D341Med (cell line): ENCODE measurements at regions not wholly inside any gene's neighbourhood (a gene's known extent, or its start where the extent isn't known, plus 50 kb on each side); places are given as distances from the start of the nearest gene placed in this dataset.
"Not testable (repeated sequence)": the region's sequence is repeated elsewhere in the genome, so short reads cannot be mapped to it uniquely, and the experiment has no call there.

ENCODE experiments used
- DNase-seq: peaks from one replicate; pipeline ENCODE4 v3.0.0; 2012; ENCODE audit warnings: low spot score

DNA sequence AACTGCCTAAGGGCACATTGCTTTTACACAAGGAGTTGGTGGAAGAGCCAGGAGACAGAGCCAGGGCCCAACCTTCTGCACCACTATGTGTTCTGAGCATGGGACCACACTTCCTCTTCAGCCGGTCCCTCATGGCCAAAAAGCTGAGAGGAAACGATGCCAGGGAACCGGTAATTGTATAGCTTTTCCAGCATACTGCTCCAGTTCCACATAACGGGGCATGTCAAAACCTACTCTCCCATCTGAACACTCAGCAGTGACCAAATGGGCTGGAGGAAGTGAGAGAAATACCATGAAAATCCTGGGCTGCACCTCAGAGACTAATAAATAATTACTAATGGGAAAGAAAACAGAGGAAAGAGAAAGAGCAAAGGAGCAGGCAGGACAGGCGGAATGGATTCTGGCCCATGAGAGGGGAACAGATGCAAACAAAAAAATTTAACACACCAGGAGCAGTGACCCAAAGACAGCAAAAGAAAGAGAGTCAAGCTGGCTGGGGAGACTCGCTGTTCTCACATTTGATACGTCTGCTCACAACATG, 52.0 kb upstream of the BMP2 start:
- no peak for DNase-seq

DNA sequence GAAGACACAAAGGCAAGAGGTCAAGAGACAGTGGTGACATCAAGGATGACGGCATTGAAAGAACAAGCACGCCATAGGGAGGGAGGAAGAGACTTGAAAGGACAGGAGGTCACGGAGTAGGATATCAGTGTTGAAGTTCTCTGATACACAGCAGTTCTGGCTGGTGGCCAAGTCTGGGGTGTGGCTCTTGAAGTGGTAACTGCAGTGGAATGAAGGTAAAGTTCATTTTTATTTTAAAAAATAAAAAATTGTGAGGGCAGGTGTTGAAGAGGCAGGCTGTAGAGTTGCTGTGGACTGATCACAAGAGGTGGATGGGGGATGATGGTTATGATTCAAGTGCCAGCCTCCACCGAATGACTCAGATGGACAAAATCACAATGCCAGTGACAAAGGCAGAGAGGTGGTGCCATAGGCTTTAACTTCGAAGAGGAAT, 53.2 kb upstream of the BMP2 start:
- DNase-seq, result no peak

GRCh38 chr20:6711951-6712649, 55.4 kb upstream of the BMP2 start:
- no peak for DNase-seq

DNA sequence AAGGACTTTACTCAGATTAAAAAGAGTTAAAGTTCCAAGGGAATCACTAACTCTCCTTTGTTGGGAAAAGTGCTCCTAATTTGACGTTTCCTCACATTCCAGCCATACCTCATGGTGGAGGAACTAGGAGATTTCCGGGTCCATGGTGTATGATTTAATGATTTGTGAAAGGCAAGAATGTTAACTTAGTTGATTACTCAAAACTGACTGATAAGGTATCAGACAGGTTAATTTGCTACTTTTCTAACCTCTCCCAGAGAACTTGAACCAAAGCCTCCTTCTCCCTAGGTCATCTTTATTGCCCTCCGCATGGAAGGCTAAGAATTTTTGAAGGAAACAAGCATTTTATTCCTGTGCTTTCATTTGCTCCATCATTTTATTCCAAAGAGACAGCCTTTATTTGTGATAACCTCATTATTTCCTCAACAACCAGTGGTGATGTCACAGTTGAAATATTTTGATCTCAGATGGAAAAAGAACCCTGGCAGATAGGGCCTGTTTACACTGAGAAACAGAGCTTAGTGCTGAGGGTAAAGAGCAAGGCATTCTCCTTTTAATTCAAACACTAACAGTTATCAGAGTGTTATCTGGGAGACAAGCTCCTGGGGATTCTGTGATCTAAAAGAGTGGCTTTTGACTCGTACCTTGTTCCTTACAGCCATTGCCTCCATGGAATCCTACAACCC, 57.4 kb upstream of the BMP2 start:
- DNase-seq, result no peak

DNA sequence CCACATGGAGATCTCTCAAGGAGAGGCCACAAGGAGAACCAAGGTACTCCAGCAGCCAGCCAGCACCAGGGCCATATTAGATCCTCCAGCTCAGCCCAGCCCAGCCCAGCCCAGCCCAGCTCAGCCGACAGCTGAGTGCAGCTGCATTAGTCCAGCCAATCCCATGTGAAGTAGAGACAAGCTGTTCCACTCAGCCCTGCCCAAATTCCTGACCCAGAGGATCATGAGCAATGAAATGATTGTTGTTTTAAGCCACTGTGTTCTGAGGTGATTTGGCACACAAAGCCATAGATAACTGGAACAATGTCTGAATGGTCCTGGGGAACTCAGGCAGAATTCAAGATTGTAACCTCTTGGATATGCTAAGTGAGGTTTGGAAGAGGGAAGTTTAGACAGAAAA, 59.5 kb upstream of the BMP2 start:
- DNase-seq, result no peak

GRCh38 chr20:6707321-6707831, 60.1 kb upstream of the BMP2 start:
- DNase-seq, result no peak

DNA sequence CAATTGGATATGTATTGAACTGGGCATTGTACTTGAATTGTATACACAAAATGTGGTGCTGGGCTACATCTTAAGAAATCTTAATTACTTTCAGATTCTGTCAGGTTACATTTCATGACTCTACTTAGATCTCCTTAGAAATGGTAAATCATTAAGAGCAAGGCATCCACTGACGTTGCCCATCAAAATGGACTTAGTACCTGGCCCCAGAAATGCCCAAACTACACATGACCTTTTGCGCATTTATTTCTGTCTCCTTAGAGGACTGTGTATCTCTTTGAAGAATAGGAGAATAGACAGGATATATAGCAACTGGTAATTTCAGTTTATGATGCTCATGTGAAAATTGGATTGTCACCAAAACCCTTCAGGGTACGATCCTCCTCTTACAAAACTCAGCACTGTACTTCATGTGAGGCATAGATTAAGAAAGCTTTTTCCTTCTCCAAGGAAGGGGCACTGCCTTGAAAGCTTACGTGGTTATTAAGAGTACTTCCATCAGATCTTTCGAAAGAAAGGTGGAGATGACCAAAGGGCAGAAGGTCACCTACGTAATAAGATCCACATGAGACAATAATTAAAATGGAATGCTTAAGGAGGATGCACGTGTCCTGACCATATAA, 61.4 kb upstream of the BMP2 start:
- no peak for DNase-seq

DNA sequence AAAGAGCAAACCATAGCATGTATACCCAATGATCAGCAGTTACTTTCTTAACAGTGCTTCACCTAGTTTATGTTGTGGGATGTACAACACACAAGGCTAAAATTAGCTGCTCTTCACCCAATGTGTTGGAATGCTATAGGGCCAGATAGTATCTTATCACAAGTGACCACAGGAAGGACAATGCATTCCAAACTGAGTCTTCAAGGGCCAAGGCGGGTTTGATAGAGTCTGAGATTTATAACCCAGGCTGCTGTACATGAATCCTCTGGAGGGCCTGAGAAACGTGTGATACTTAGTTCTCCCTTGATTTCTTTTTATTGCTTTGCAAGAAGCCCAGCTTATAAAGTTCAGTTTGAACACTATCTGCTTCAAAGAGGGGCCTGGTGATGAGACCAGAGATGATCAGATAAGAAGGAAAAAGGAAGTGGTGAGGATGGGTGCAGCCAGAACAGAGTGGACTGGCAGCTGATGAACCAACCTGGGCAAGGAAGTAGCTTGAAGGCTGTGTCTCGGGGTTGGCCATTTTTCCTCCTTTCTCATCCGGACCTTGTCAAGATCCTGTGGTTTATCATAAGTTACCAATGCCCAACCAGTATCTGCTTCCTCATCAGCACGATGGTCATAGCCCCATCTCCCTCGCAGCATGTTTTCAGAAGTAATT, 62.2 kb upstream of the BMP2 start:
- no peak for DNase-seq

GRCh38 chr20:6704132-6704861, 63.2 kb upstream of the BMP2 start:
- DNase-seq, result no peak

DNA sequence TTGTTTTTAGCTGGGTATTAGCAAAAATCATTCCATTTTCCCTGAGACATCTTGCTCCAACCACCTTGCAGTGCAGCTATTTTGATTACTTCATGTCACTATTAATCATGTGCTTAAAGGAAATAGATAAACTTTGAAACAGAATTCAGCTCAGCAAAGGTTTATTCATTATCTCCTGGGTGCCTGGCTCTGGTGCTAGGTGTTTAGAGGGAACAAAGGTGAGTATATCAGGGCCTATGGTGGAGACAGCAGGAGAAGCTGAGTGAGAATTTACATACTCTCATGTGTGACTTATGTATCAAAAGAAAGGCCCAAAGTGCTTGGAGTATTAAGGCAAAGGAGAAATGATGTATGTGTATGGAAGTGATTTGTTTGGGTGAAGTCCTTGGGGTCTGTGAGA, 63.8 kb upstream of the BMP2 start:
- DNase-seq, result no peak

DNA sequence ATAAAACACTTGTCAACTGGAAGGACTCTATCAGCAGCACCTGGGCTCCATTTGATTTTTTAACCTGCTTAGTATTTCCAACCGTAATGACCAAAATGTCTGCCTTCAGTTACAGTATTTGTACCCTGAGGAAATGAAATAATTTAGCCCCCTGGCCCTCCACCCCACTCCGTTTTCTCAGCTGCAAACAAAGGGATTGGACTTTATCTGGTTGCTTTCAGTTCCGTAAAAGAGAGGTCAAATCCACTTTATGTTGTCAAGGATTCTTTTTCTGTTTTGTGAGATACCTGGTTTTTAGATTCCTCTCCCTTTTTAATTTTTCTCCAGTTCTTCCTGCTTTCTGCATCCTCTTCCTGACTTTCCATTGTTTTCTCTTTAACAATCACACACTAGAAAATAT, 64.4 kb upstream of the BMP2 start:
- no peak for DNase-seq

DNA sequence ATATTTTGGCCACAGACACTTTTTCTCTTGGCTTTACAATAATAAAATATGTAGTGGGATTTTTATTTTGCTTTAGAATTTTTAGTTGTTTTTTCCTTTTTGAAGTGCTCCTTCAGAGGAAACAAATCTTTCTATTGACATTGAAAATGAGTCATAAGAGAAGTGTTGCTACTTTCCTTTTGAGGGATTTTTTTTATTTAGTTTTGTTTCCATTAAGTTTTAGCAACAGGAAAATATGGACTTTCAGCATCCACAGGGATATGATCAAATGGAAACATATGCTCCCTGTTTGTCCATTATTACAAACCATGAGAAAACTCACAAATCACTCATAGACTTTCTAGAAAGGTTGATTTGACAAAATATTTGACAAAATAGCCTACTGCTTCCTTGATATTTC, 65.3 kb upstream of the BMP2 start:
- DNase-seq, result no peak

DNA sequence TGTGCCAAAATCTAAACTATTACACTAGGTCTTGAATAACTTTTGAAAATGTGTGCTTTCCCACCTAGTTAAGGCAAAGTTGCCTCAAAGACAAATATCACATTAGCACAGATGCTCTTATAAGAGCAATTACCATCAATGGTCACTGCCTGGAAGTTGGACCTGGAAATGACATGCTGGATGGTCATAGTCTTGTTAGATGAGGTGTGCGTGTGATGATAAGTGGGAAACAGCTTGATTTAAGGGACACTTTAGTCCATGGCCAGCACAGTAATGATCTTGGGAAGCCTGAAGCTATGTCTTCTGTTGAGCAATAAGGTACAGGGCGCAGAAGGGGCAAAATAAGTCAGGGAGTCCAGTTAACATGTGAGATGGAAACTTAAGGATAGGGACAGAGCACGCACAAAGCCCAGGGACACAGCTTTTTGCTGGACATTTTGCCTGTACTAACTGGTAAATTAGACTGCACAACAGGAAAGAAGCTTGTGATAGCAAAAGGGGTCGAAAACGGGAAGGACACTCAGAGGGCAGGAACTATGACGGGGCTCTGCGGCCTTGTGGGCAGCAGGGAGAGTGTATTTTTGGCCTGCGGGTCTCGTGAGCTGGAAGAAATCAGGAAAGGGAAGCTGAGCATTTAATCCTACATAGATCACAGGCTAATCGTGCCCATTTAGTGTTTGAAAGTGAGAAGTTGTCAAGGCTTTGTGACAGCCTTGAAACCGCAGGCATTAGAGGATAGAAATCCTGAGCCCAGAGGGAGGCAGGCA, 66.7 kb upstream of the BMP2 start:
- no peak for DNase-seq

GRCh38 chr20:6699921-6700562, 67.4 kb upstream of the BMP2 start:
- no peak for DNase-seq

- DNase-seq, result no peak
Measured at GRCh38 chr20:6698723-6699122, 68.8 kb upstream of the BMP2 start.

GRCh38 chr20:6698056-6698455, 69.4 kb upstream of the BMP2 start:
- DNase-seq, result no peak

DNA sequence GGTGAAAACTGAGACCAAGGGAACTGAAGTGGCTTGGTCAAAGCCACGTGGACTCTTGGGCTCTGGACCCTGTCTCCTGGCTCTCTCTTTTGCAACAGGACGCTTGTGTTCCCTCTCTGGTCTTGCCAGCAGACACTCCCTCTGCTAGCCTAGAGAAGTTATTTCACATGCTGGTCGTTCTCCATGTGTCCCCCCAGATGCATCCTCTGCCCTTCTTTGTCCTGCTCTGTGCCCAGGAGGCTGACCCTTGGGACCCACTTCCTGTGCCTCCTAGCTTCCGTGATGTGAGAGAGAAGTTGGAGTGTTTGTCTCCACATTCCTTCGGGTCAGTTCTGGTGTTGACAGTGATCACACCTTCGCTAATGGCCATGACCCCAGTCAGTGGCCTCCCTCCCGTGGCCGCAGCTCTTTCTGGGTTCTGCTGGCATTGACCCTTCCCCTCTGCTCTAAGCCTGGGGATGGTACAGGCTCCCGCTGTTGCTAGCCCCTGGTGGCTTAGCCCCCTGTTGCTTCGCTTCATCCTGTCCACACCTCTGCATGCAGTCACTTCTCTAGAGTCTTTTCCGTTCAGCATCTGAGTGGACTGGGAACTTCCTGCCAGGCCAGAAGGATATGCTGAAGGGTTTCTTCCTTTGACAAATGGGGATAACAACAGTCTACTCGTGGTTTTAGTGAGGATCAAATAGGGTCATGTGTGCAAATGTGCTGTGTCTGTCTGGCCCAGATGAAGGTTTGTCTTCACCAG, 70.1 kb upstream of the BMP2 start:
- no peak for DNase-seq

GRCh38 chr20:6696001-6696400, 71.5 kb upstream of the BMP2 start:
- DNase-seq, result no peak

- DNase-seq, result not testable (repeated sequence)
Measured at GRCh38 chr20:6693808-6694198, 73.7 kb upstream of the BMP2 start.
